ENCODE measurements at regions not wholly inside any gene's neighbourhood (a gene's known extent, or its start where the extent isn't known, plus 50 kb on each side); places are given as distances from the start of the nearest gene placed in this dataset.
"Not testable (repeated sequence)": the region's sequence is repeated elsewhere in the genome, so short reads cannot be mapped to it uniquely, and the experiment has no call there.

DNA sequence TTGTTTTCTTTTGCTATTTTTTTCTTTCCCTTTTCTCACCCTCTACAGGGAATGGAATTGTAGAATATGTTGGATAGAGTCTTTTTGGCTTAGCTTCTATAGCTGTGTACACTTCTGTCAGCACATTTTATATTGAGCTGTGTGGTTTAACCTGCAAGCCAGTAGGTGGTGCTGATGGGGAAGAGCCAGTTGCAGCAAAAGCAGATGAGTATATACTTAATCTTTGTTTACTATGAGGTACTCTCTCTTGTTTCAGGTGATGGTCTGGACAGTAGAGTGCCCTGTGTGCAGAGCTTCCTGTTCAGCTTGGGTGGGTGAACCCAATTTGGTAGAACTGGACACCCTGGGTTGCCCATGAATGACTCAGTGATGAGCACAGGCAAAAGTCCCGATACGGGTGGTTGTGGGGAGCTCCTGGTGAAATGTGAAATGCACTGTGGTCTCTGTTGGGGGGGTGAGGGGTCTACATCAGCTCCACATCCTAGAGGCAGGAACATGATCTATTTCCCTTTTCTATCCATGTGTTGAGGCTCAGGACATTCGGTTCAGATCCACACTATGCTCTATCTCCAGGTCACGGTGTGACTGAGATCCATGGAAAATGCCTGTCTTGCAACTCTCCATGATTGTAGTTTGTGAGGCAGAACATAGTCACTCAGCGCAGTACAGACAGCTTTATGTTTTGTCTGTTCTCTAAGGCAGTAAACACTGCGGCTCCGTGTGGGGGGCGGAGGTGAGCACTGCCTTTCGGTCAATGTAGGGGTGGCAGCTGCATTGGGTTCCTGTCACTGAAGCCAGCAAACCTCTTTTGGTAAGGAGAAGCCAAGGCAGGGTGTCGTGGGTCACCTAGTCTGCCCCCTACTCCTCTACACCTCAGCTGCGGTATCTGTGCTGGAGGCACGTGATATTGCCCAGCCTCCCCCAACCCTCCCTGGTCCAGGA is 353.2 kb downstream of the PRR16 start:
- DNase-seq, result no peak

DNA sequence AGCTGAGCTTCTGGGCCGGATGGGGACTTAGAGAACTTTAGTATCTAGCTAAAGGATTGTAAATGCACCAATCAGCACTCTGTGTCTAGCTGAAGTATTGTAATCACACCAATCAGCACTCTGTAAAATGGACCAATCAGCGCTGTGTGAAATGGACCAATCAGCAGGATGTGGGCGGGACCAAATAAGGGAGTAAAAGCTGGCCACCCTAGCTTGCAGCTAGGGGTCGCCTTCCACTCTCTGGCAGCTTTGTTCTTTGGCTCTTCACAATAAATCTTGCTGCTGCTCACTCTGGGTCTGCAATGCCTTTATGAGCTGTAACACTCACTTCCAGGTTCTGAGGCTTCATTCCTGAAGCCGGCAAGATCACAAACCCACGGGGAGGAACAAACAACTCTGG is 354.0 kb downstream of the PRR16 start:
- DNase-seq, result no peak

GRCh38 chr5:120823328-120823727 is 359.2 kb downstream of the PRR16 start:
- DNase-seq, result no peak

GRCh38 chr5:120831646-120832045 is 367.5 kb downstream of the PRR16 start:
- DNase-seq, result not testable (repeated sequence)

- DNase-seq, result no peak
These were observed 377.7 kb downstream of the PRR16 start for GRCh38 chr5:120841830-120842229.

GRCh38 chr5:120843390-120843980 is 379.4 kb downstream of the PRR16 start:
- no peak for DNase-seq

DNA sequence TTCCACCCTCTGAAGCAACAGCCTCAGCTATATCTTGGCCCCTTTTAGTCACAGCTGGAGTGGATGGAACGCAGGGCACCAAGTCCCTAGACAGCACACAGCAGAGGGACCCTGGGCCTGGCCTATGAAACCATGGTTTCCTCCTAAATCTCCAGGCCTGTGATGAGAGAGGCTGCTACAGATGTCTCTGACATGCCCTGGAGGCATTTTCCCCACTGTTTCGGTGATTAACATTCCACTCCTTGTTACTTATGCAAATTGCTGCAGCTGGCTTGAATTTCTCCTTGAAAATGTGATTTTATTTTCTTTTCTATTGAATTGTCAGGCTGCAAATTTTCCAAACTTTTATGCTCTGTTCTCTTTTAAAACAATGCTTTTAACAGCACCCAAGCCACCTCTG is 384.8 kb downstream of the PRR16 start:
- DNase-seq, result no peak

DNA sequence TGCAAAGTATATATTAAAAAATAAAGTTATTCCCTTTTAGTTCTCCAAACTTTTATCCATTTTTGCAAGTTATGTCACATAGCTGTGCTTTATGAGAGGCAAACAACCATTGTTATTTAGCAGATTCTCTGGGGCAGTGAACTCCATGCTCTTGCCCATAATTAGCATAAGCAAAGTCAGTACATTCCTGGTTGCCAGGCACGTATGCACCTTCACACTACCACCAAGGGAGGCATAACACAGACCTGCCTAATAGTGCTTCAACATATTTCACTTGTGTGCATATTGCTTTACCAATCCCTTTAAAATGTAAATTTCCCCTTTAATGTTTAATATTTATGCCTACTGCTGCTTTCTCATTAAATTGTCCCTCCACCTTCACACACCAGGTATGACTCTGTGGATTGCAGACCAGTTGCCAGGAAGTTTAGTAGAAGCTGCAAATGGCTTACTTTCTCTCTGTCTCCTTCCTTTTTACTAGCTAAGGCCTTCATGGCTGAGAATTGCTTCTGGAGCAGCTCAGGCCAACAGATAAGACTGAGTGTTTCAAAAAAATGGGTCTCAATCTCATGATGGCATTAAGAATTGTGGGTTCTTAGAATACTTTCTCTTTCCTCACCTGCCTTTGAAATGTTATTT is 388.2 kb downstream of the PRR16 start:
- DNase-seq, result no peak

DNA sequence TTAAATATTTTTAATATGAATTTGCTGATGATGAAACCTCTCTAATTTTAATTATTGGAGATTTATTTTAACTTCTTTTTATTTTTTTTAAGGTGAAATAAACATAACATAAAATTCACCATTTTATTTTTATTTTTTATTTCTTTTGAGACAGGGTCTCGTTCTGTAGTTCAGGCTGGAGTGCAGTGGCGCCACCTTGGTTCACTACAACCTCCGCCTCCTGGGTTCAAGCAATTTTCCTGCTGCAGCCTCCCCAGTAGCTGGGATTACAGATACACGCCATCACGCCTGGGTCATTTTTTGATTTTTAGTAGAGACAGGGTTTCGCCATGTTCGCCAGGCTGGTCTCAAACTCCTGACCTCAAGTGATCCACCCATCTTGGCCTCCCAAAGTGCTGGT is 402.9 kb downstream of the PRR16 start:
- DNase-seq, result no peak

DNA sequence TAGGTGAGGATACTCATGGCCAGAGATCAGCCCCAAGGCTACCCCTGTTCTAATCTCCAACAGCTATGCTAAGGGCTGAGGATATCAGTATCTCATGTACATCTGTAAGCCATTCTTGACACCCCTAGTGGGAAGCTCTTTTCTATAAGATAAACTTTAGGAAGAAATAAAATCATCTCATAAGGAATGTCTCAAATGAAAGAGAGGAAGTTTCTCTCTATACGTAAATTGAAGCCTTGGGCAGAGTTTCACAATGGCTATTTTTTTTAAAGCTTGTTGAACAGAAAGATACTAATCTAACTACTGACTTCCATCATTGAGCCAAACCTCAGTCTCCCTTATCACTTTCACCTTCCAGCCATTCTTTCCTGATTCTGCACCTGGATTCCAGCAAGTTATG is 405.7 kb downstream of the PRR16 start:
- DNase-seq, result no peak

DNA sequence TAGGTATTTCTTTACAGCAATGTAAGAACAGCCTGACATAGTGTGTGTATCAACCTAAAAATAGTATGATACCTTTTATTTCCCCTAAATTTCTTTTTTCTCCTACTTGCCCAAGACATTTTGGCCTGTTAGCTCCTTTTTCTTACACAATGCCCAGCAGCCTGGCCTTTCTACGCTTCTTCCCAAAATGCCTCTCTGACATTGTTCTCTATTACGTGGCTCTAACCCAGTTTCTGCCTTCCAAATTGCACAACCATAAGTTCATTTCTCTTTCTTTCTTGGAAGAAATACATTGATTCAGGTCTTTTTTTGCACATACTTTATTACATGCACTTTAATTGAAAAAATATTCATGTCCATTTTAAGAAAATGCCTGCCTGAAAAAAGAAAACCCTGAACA is 408.2 kb downstream of the PRR16 start:
- no peak for DNase-seq

DNA sequence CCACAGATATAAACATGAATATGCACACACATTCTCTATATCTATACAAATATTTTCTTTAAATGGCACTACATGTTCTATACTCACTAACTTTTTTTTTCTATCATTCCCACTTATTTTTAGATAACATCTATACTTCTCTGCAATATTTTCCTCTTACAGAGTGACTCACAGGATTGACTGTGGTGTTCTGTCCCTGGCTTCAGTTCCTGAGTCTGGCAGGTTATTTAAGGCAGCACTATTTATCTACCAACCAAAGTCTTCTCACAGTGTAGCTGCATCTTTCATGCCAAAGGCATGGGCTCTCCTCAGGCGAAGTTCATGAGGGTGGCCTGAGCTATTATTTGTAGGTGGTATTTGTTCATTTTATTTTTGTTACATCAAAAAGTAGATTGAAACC is 409.0 kb downstream of the PRR16 start:
- DNase-seq, result no peak

DNA sequence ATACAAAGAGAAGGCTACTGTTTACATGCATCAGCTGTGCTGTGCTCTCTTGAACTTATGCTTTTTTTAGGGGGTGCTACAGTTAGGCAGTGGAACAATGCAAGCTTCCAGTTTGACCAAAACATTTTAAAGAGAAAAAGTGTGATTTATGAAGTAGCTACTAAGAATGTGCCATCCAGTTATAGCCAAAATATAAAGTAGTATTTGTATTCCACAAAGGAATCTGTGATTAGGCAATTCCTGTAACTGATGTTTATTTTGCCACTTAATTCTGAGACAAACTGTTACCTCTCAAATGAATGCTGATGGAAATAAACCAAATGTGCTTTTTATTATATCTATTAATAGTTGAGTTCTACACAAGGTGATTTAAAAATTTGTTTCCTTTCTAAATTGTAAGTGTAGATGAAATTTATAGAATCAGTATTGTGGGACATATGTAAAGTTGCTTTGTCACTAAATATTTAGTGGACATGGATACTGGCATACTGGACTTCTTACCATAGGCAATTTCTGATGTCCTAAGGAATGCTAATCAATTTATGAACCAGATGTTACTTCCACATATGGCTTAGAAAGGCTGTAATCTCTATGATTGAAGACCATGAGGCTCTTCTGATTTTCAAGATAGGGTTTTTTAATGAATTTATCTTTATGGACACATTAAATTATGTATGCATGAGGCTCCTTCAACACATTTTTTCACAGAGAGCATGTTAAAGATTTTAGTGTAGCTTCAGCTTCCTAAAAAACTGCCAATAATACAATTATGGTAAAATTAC is 410.2 kb downstream of the PRR16 start:
- DNase-seq, result no peak

DNA sequence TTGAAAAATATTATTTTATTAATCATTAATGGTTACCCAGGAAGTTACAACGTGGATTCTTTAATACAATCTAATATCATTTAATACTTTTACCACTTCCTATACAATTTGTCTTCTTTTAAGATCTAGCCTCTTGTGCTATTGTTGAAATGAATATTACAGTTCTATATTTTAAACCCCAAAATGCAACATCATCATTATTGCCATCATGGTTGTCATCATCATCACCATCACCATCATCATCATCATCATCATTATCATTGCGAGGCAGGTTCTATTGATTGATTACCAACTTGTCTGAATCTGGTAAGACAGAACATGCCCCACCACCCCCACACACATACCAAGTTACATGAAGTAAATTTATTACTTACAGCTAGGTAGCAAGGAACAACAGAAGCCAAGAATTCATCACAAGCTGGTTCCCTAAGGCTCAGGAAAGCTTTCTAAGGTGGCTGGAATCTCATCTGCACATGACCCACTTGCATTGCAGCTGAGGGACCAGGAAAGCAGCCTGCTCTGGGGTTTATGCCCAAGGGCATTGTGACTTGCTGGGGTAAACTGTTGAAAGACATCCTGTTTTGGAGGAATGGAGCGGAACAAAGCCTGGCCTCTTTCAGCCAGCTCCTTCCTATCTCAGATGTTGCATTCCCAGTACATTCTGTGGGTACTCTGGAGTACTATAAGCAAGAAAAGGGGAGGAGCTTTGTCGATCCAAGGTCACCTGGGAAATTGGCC is 418.1 kb downstream of the PRR16 start:
- no peak for DNase-seq

DNA sequence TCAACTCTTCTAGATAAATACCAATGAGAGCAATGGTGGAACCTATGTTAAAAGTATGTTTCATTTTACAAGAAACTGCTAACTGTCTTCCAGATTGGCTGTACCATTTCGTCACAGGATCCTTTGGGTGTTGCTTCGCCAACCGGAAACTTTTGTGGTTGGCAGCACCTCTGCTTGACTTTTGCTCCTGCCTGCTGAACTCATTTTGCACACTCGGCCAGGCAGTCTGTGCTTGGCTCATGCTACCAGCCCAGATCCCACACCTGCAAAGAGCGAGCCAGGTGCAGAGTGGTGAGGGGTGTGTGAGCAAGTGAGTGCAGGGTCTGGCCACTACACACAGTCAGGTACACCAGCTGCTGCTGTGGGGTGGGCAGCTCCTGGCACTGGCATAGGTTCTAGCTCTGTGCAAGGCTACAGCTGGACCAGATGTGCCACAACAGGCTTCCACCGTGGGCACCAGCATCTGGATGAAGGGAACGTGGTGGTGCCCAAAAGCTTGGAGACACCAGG is 422.3 kb downstream of the PRR16 start:
- DNase-seq, result no peak

DNA sequence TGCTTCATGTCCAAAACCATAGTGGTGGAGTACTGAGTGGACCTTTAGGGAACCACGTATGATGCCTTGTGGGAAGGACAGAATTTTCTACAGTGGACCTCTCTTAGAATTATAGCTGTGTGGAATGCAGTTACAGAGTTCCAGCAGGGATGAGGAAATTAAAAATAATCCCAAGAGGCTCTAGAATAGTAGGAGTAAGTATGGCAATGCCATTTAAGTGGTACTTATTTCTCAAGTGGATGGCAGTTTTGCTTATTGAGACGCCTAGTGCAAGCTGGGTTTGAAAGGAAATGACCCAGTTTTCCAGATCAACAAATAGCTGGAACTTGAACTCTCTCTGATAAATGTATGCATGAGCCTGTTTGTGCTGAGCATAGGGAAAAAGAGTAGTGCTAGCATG is 431.6 kb downstream of the PRR16 start:
- DNase-seq, result no peak

DNA sequence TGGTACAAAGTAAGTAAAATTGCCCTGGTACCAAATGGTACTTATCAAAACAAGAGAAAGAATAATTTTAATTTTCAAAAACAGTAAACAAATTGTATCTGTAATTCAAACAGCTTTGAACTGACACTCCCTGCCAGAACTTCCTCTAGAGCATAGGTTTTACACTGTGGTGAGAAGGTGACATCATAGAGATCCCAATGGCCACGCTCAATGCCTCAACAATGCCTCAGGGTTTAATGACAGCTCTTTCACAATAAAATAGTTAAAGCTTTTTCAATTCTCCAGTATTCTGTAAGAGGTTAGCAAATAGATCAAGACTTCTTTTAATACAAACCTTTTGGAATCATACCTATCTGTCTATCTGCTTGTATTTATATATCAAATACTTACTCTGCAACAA is 437.1 kb downstream of the PRR16 start:
- no peak for DNase-seq

DNA sequence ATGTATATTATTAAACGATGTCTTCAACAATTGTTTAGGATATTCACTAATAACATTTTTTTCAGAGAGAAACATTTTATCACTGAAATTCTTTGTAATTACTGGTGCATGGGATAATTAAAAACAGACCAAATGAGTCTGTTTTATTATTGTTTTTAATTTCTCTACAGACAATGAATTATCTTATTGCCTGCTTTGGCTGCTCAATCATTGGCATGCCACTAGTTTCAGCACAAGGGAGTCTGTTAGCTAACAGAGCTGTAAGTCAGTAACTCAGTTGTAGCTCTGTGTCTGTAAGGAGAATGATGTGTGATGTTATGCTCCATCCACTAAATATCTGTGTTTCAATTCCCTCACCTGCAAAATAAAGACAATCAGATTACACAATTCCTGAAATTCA is 443.9 kb downstream of the PRR16 start:
- no peak for DNase-seq

DNA sequence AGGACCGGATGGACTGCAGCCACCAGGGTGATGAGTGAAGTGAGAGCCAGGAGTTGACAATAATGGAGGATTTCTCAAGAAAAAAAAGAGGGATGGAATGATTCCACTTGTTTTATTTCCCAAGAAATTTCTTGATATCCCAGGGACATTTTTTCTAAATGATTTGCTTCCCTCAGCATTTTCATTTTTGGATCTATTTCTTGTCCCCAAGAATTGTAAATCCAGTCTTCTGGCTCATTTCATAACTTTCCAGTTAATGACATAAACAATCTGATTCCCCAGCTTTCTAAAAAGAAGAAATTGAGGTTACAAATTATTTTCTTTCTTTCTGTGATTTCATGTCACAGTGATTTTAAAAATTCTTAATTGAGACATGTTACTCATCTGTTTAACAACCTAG is 446.5 kb downstream of the PRR16 start:
- DNase-seq, result no peak

GRCh38 chr5:120913396-120913795 is 449.3 kb downstream of the PRR16 start:
- DNase-seq, result no peak

GRCh38 chr5:120917214-120917758 is 453.2 kb downstream of the PRR16 start:
- no peak for DNase-seq

- DNase-seq, result no peak
These were observed 454.9 kb downstream of the PRR16 start for GRCh38 chr5:120919017-120919416.
